ENCODE measurements at regions not wholly inside any gene's neighbourhood (a gene's known extent, or its start where the extent isn't known, plus 50 kb on each side); places are given as distances from the start of the nearest gene placed in this dataset.

DNA sequence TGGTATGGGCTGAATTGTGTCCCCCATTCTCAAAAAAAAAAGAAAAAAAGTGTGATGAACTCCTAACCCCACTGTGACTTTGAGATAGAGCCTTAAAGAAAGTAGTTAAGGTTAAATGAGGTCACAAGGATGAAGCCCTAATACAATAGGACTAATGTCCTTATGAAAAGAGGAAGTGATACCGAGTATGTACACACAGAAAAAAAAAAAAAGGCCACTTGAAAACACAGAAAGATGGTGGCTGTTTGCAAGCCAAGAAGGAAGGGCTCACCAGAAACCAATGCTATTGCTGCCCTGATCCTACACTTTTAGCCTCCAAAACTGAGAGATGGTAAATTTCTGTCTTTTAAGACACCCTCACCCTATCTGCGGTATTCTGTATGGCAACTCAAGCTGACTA is 955.6 kb downstream of the PCDH17 start:
- ChIA-PET POLR2A (ENCODE audit: low non-redundant PET) (no interaction called here), CTCF (no interaction called here)
- no peak overlapping the region for H3K27ac ChIP-seq (ENCODE audit: low read depth, low read length, poor library complexity, severe bottlenecking)
- DNase-seq (ENCODE audit: low spot score), result no peak
- no peak overlapping the region for H3K4me3 ChIP-seq (ENCODE audit: low read depth, low read length, poor library complexity, severe bottlenecking)
- intact Hi-C loops (cut with micrococcal nuclease; ENCODE audit: unreplicated experiment), result no loop called here
- H3K4me1 ChIP-seq (ENCODE audit: insufficient read depth, low read length, poor library complexity, severe bottlenecking), result no peaks in the 10 kb centered on the region
- TF ChIP-seq EZH2 (IDR thresholded peaks at IDR 0.05; ENCODE audit: borderline replicate concordance, low read depth, low read length, poor library complexity, severe bottlenecking) (no peak), CTCF (conservative IDR thresholded peaks at IDR 0.05; ENCODE audit: low read depth, low read length) (no peak)
- H3K9me3 ChIP-seq (ENCODE audit: low read depth, low read length, poor library complexity, severe bottlenecking), result no peaks in the 10 kb centered on the region
- no peaks in the 10 kb centered on the region for H3K36me3 ChIP-seq (ENCODE audit: insufficient read depth, low read length, poor library complexity, severe bottlenecking)
- H3K27me3 ChIP-seq (replicated peaks; ENCODE audit: insufficient read depth, low read depth, low read length, poor library complexity), result no peaks in the 10 kb centered on the region
- no TSS peak for BruUV-seq (replicated peaks)

DNA sequence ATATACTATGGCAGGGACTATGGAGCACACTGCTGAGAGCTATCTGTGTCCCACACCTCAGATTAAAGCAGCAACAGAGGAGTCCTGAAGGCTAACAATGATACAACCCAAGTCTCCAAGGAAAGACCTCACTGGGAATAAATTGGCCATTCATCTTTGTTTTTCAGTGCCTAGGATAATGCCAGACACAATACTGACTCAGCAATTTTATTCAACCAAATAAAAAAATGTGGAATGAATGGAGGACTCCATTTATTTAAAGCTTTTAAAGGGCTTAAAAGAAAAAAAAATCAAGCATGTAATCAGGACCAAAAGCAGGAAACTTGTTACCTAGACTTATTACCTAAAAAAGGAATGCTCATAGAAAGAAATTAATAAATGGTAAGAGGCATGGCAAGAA is 960.5 kb downstream of the PCDH17 start:
- no TSS peak for BruUV-seq (replicated peaks)
- intact Hi-C loops (cut with micrococcal nuclease; ENCODE audit: unreplicated experiment), result no loop called here
- no peak overlapping the region for H3K27ac ChIP-seq (ENCODE audit: low read depth, low read length, poor library complexity, severe bottlenecking)
- H3K27me3 ChIP-seq (replicated peaks; ENCODE audit: insufficient read depth, low read depth, low read length, poor library complexity), result no peaks in the 10 kb centered on the region
- H3K4me1 ChIP-seq (ENCODE audit: insufficient read depth, low read length, poor library complexity, severe bottlenecking), result no peaks in the 10 kb centered on the region
- no peaks in the 10 kb centered on the region for H3K36me3 ChIP-seq (ENCODE audit: insufficient read depth, low read length, poor library complexity, severe bottlenecking)
- no peak overlapping the region for H3K4me3 ChIP-seq (ENCODE audit: low read depth, low read length, poor library complexity, severe bottlenecking)
- POLR2A ChIA-PET (ENCODE audit: low non-redundant PET), result no interaction called here
- TF ChIP-seq CTCF (conservative IDR thresholded peaks at IDR 0.05; ENCODE audit: low read depth, low read length), result no peak
- no peak for TF ChIP-seq EZH2 (IDR thresholded peaks at IDR 0.05; ENCODE audit: borderline replicate concordance, low read depth, low read length, poor library complexity, severe bottlenecking)
- DNase-seq (ENCODE audit: low spot score), result no peak
- H3K9me3 ChIP-seq (ENCODE audit: low read depth, low read length, poor library complexity, severe bottlenecking), result no peaks in the 10 kb centered on the region
- CTCF ChIA-PET, result no interaction called here

DNA sequence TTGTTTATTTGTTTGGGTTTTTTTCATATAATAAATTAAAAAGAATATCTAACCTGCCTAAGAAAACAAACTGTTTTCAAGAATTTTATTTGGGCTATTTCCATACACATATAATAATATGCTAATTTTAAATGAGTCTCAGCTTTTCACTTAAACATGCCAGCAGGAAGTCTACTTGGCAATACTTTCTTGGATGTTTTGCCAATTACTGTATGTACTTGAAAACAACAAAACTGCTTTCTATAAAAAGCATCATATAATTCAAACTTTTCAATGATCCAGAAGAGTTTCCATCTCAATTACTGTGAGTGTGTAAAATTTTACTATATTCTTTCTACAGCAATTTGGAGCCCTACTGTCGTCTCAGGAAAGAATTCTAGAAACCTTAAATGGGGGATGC is 961.2 kb downstream of the PCDH17 start:
- Histone ChIP-seq H3K36me3 (ENCODE audit: insufficient read depth, low read length, poor library complexity, severe bottlenecking) (no peaks in the 10 kb centered on the region), H3K4me1 (ENCODE audit: insufficient read depth, low read length, poor library complexity, severe bottlenecking) (no peaks in the 10 kb centered on the region), H3K4me3 (ENCODE audit: low read depth, low read length, poor library complexity, severe bottlenecking) (no peak overlapping the region), H3K27me3 (replicated peaks; ENCODE audit: insufficient read depth, low read depth, low read length, poor library complexity) (no peaks in the 10 kb centered on the region), H3K27ac (ENCODE audit: low read depth, low read length, poor library complexity, severe bottlenecking) (no peak overlapping the region), H3K9me3 (ENCODE audit: low read depth, low read length, poor library complexity, severe bottlenecking) (no peaks in the 10 kb centered on the region)
- CTCF ChIA-PET, result no interaction called here
- POLR2A ChIA-PET (ENCODE audit: low non-redundant PET), result no interaction called here
- no peak for DNase-seq (ENCODE audit: low spot score)
- intact Hi-C loops (cut with micrococcal nuclease; ENCODE audit: unreplicated experiment), result no loop called here
- TF ChIP-seq EZH2 (IDR thresholded peaks at IDR 0.05; ENCODE audit: borderline replicate concordance, low read depth, low read length, poor library complexity, severe bottlenecking), result no peak
- no peak for TF ChIP-seq CTCF (conservative IDR thresholded peaks at IDR 0.05; ENCODE audit: low read depth, low read length)
- no TSS peak for BruUV-seq (replicated peaks)

Measured in A673 (cell line).